GM12864 (cell line): ENCODE measurements at regions not wholly inside any gene's neighbourhood (a gene's known extent, or its start where the extent isn't known, plus 50 kb on each side); places are given as distances from the start of the nearest gene placed in this dataset.
"Not testable (repeated sequence)": the region's sequence is repeated elsewhere in the genome, so short reads cannot be mapped to it uniquely, and the experiment has no call there.

Experiments
- DNase-seq: peaks from one replicate; pipeline ENCODE4 v3.0.0-alpha.2; 2011; ENCODE audit warnings: low read depth
- H3K4me3 ChIP-seq: 2 replicates; pipeline ENCODE4 v1.5.1; 2011; ENCODE audit warnings: mild to moderate bottlenecking, low read depth, low read length, control low read depth
- TF ChIP-seq, protein P1 (sequence below): IDR thresholded peaks from 2 replicates; pipeline ENCODE4 v1.5.1; 2011; ENCODE audit warnings: low read depth, mild to moderate bottlenecking, moderate library complexity, low read length, control low read depth, inconsistent platforms; ENCODE audit errors: missing control alignments

DNA sequence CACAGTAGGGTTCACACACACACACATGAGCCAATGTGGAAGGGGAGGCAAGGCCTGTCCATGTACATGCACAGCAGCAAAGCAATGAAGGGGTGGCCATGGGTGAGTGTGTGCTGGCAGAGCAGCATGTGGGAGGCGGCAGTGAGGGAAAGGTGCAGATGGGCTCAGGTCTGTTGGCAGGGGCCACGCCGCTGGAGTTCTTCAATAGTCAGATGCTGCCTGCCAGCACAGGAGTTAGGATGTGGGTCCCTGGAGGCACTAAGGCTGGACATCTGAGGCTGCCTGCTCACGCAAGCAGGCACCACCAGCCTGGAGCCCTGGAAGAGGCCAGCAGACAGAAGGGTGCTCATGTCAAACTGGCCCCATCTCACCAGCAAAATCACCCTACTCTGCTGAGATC is 1304.9 kb downstream of the DSC3 start:
- TF ChIP-seq, protein P1, sequence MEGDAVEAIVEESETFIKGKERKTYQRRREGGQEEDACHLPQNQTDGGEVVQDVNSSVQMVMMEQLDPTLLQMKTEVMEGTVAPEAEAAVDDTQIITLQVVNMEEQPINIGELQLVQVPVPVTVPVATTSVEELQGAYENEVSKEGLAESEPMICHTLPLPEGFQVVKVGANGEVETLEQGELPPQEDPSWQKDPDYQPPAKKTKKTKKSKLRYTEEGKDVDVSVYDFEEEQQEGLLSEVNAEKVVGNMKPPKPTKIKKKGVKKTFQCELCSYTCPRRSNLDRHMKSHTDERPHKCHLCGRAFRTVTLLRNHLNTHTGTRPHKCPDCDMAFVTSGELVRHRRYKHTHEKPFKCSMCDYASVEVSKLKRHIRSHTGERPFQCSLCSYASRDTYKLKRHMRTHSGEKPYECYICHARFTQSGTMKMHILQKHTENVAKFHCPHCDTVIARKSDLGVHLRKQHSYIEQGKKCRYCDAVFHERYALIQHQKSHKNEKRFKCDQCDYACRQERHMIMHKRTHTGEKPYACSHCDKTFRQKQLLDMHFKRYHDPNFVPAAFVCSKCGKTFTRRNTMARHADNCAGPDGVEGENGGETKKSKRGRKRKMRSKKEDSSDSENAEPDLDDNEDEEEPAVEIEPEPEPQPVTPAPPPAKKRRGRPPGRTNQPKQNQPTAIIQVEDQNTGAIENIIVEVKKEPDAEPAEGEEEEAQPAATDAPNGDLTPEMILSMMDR = no peak
- no peak overlapping the region for H3K4me3 ChIP-seq
- DNase-seq = no peak

DNA sequence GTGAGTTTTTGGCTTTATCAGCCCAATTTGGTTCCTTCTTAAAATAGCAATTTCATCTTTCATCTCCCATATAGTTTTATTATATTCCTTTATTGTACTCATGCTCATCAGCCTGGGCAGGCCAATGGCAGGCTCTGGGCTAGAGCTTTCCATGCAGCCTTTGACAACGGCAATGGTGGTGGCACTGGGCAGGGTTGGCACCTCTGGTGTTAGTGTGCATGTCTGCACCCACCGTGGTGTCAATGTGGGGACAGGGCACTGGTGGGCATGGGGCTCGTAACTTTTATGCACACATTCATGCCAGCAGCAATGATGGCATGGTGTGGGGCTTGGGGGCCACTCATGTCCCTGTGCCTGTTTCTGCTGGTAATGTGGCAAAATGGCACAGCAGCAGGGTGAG is 1305.4 kb downstream of the DSC3 start:
- TF ChIP-seq, protein P1 = no peak
- no peak for DNase-seq
- H3K4me3 ChIP-seq = no peak overlapping the region

DNA sequence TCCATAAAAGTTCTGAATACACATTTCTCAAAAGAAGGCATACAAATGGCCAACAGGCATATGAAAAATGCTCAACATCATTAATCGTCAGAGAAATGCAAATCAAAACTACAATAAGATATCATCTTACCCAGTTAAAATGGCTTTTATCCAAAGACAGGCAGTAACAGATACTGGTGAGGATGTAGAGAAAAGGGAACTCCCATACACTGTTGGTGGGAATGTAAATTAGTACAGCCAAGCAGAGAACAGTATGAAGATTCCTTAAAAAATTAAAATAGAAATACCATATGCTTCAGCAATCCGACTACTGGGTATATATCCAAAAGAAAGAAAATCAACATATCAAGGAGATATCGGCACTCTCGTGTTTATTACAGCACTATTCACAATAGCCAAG is 1312.5 kb downstream of the DSC3 start:
- DNase-seq = no peak
- TF ChIP-seq, protein P1 = no peak

DNA sequence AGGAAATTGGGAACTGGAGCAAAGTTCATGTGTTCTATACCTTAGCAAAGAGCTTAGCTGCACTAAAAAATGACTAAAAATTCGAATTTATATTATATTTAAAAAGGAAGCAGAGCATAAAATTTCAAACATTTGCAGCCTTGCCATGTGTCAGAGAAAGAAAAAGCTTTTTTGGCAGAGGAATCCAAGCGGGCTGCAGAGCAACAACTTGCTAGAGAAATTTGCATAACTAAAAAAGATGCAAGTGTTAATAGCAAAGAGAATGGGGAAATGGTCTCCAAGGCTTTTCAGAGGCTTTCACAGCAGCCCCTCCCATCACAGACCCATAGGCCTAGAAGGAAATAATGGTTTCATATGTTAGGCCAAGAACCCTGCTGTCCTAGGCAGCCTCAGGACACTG is 1315.9 kb downstream of the DSC3 start:
- no peak for DNase-seq
- TF ChIP-seq, protein P1 = no peak
- H3K4me3 ChIP-seq = no peak overlapping the region

More for the DNA sequence above, 1312.5 kb downstream of the DSC3 start:
- H3K4me3 ChIP-seq = no peak overlapping the region

DNA sequence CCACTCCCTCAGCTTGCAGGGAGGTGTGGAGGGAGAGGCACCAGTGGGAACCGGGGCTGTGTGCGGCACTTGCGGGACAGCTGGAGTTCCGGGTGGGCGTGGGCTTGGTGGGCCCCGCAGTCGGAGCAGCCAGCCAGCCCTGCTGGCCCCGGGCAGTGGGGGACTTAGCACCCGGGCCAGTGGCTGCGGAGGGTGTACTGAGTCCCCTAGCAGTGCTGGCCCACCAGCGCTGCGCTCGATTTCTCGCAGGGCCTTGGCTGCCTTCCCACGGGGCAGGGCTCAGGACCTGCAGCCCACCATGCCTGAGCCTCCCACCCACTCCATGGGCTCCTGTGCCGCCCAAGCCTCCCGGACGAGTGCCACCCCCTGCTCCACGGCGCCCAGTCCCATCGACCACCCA is 1319.1 kb downstream of the DSC3 start:
- DNase-seq, H3K4me3 ChIP-seq: not testable (repeated sequence)

DNA sequence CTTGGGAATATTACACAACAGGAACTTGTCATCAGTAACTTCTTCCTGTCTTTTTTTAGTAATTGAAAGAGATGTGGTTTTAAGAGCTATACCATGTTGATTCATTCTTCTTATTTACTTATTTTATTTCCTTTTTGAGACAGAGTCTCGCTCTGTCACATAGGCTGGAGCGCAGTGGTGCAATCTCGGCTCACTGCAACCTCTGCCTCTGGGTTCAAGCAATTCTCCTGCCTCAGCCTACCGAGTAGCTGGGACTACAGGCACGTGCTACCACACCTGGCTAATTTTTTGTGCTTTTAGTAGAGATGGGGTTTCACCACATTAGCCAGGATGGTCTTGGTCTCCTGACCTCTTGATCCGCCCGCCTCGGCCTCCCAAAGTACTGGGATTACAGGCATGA is 1326.6 kb downstream of the DSC3 start:
- H3K4me3 ChIP-seq, DNase-seq: not testable (repeated sequence)

DNA sequence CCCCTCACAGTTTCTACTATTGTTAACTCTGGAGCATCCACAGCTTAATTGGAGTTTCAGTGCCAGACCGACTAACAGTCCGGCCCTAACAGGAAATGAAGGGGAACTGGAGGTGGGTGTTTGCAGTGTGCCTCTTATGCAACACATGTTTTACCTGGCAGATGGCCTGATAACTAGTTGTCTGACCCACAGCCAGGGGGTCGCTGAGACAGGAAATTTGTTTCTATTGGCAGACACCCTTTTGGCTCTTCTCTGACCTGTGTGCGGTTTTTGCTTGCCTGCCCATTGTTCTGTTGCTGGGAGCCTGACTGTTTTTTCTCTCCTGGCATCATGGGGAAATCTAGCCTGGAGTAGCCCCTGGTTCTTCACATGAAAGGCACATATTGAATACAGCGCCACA is 1329.8 kb downstream of the DSC3 start:
- no peak for DNase-seq
- TF ChIP-seq, protein P1 = no peak
- no peak overlapping the region for H3K4me3 ChIP-seq

DNA sequence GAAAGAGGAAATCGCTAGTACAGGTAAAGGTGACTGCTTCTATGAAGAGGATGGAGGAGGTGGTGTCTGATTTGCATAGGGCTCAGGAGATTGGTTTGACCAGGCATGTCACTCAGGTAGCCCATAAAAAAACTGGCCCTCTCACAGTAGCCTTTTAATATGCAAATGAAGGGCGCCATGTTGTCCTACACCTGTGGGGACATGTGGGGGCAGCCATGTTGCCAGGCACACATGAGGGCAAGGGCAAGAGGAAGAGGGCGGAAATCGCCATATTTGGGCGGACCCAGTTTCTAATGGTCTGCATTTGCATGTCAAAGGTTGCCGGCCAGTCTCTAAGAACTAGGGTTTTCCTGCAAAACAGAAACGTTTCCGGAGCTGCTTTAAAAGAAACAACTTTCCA is 1330.6 kb downstream of the DSC3 start:
- no peak for DNase-seq
- H3K4me3 ChIP-seq = no peak overlapping the region
- TF ChIP-seq, protein P1 = no peak
